ENCODE measurements at regions not wholly inside any gene's neighbourhood (a gene's known extent, or its start where the extent isn't known, plus 50 kb on each side); places are given as distances from the start of the nearest gene placed in this dataset.

GRCh38 chr5:141800617-141801016 lies 77.6 kb downstream of the PCDH1 start:
- DNase-seq (ENCODE audit: low read depth in 2 of 2): no peak

- DNase-seq (ENCODE audit: low read depth in 2 of 2): no peak
Measured at GRCh38 chr5:141799507-141800167, 78.6 kb downstream of the PCDH1 start.

- DNase-seq (ENCODE audit: low read depth in 2 of 2): no peak
Measured at GRCh38 chr5:141797425-141797824, 80.8 kb downstream of the PCDH1 start.

- no peak for DNase-seq (ENCODE audit: low read depth in 2 of 2)
Measured at GRCh38 chr5:141795421-141795820, 82.8 kb downstream of the PCDH1 start.

- no peak for DNase-seq (ENCODE audit: low read depth in 2 of 2)
Measured at GRCh38 chr5:141793881-141794280, 84.3 kb downstream of the PCDH1 start.

GRCh38 chr5:141793403-141793802 lies 84.8 kb downstream of the PCDH1 start:
- no peak for DNase-seq (ENCODE audit: low read depth in 2 of 2)

- no peak for DNase-seq (ENCODE audit: low read depth in 2 of 2)
Measured at GRCh38 chr5:141790630-141791029, 87.6 kb downstream of the PCDH1 start.

- DNase-seq (ENCODE audit: low read depth in 2 of 2): no peak
Measured at GRCh38 chr5:141789330-141789729, 88.9 kb downstream of the PCDH1 start.

GRCh38 chr5:141788296-141788970 lies 89.8 kb downstream of the PCDH1 start:
- no peak for DNase-seq (ENCODE audit: low read depth in 2 of 2)

GRCh38 chr5:141787376-141787775 lies 90.8 kb downstream of the PCDH1 start:
- no peak for DNase-seq (ENCODE audit: low read depth in 2 of 2)

GRCh38 chr5:141786700-141787099 lies 91.5 kb downstream of the PCDH1 start:
- no peak for DNase-seq (ENCODE audit: low read depth in 2 of 2)

GRCh38 chr5:141785711-141786110 lies 92.5 kb downstream of the PCDH1 start:
- no peak for DNase-seq (ENCODE audit: low read depth in 2 of 2)

GRCh38 chr5:141785135-141785534 lies 93.1 kb downstream of the PCDH1 start:
- no peak for DNase-seq (ENCODE audit: low read depth in 2 of 2)

GRCh38 chr5:141784529-141784928 lies 93.7 kb downstream of the PCDH1 start:
- DNase-seq (ENCODE audit: low read depth in 2 of 2): no peak

- no peak for DNase-seq (ENCODE audit: low read depth in 2 of 2)
Measured at GRCh38 chr5:141783947-141784296, 94.3 kb downstream of the PCDH1 start.

- no peak for DNase-seq (ENCODE audit: low read depth in 2 of 2)
Measured at GRCh38 chr5:141783005-141783946, 94.9 kb downstream of the PCDH1 start.

- no peak for DNase-seq (ENCODE audit: low read depth in 2 of 2)
Measured at GRCh38 chr5:141781910-141782309, 96.3 kb downstream of the PCDH1 start.

- no peak for DNase-seq (ENCODE audit: low read depth in 2 of 2)
Measured at GRCh38 chr5:141780952-141781781, 97.0 kb downstream of the PCDH1 start.

GRCh38 chr5:141780240-141780951 lies 97.8 kb downstream of the PCDH1 start:
- DNase-seq (ENCODE audit: low read depth in 2 of 2): no peak

- no peak for DNase-seq (ENCODE audit: low read depth in 2 of 2)
Measured at GRCh38 chr5:141779503-141779973, 97.5 kb upstream of the ARAP3 start.

GRCh38 chr5:141778683-141779082 lies 96.7 kb upstream of the ARAP3 start:
- DNase-seq (ENCODE audit: low read depth in 2 of 2): no peak

Data from stimulated activated CD4-positive, alpha-beta T cell treated with anti-CD3 and anti-CD28 coated beads, Interleukin-1b, Interleukin-23, amount 100 ng/mL, for 1 hour (primary cell).